ENCODE measurements at regions not wholly inside any gene's neighbourhood (a gene's known extent, or its start where the extent isn't known, plus 50 kb on each side); places are given as distances from the start of the nearest gene placed in this dataset.
A peak's percentile ranks its signal among the peaks of the same experiment; 100 is the strongest.

DNA sequence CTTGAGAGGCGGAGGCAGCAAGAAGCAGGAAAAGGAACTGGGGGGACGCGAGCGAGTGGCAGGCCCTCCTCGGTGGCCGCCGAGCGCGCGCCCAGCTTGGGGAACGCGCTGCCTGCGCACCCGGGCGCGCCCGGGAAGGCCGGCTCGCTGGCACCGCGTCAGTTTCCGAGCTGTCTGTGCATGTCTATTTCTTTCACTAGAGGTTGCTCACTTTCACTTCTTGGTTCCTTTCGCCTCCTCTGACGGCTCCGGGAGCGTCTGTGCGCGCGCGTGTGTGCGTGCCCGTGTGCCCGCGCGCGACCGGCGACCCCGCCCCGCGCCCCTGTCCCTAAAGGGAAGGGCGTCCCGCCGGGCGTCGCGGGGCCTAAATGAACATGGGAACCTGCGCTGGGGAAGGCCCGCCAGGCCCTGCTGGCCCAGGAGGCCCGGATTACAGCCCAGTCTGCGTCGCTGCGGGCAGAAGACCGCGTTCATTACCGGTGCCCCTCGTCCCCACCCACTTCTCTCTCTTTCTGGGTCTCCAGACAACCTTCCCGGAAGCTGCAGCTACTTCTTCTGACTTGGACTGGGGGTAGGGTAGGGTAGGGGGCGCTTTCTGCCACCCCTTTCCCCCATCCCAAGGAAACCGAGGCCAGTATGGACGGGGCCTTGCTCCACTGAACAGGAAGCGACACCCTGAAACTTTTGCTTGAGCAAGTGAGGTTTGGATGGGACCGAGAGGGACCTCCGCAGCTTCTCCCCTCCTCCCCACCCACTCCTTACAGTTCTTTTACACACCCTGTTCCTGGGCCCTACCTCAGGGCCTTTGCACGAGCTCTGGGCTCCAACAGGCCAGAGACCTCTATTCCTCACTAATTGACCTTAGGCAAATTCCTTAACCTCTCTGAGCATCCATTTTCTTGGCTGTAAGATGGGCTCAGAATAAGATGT is 205.8 kb upstream of the IER5L start:
- DNase-seq (ENCODE audit: low read depth): peak; percentile 55

DNA sequence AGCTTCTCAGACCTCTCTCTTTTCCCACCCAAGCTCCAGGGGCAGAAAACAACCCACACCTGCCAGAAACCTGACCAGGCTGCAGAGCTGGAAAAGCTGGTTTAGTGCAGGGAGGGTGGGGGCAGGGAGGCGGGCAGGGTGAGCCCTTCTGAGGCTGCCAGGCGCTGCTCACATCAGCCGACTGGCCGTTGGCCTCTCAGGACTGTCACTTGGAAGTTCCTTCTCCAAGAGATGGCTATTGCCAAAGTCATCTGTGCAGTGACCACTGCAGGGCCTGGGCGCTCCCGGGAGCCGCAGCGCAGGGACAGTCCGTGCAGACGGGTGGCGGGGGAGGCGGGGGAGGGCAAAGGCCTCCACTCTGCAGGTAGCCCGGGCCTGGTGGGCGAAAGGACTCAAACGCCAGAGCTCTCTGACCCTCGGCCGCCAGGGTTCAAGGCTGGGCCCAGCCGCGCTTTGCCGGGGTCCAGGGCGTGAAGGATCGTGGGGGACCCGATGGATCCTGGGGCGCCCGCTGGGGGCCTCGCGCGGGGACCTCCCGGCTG is 205.0 kb upstream of the IER5L start:
- DNase-seq (ENCODE audit: low read depth): no peak

DNA sequence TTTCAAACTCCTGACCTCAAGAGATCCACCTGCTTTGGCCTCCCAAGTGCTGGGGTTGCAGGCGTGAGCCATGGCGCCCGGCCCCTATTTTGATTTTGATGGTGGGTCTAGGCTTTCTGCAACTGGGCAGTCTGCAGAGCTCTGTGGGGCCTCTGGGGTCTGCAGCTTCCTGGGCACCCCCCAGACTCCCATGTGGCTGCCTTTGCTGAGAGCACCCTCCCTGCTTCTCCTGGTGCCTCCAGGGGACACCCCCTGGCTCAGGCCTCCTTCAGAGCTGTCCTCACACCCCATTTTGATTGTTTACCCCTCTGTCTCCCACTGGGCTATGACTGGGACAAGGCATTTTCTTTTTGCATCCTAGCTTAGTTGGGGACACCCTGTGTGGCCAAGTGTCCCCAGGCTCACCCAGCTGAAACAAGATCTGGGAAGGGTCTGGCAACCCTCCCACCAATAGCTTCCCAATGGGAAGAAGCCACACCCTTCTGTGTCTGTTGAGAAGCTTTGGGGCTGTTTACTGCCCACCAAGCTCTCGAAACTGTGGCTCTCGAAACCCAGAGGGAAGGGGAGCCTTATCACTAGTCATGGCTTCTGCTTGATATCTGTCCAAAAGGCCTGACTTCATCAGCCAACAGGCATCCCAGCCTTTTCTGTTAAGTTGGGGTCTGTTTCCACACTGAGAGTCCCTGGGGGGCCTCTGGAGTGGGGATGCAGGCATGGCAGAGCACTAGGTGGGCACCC is 204.4 kb upstream of the IER5L start:
- DNase-seq (ENCODE audit: low read depth): no peak

DNA sequence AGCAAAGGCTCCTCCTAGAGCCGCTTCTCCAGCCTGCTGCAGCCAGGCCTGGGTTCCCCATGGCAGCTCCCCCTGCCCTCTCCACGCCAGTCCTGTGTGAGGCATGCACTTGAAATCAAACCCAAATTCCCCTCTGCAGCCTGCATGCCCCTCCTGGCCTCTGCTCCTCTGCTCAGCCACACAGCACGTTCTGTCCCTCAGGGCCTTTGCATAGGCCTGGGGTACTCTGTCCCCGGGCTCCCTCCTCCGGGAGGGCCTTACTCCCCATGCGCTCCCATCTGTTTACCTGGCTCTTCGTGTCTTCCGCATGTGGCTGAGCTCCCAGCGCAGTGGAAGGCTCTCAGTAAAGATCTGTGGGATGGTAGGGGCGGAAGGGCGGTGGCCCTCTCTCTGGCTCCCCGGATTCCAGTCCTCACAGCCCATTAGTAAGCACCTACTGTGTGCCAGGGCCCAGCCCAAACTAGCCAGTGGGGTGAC is 203.5 kb upstream of the IER5L start:
- DNase-seq (ENCODE audit: low read depth): no peak

DNA sequence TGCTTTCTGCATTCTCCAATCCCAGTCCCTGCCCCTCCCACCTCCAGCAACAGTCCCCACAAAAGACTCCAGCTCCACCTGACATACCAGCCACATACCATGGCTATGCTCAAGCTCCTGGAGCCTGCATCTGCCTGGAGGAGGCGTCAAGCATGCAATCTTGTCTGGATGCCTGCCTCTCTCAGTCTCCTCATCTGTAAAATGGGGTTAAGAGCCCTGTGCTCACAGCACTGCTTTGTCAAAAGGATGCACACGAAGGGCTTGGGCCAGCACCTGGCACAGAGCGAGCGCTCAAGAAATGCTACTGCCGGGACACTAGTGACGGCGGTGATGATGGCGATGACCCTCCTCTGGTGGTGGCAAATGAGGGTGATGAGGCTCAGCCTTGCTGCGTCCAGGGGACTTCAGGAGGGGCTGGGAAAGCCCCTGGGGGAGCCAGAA is 202.9 kb upstream of the IER5L start:
- DNase-seq (ENCODE audit: low read depth): no peak

DNA sequence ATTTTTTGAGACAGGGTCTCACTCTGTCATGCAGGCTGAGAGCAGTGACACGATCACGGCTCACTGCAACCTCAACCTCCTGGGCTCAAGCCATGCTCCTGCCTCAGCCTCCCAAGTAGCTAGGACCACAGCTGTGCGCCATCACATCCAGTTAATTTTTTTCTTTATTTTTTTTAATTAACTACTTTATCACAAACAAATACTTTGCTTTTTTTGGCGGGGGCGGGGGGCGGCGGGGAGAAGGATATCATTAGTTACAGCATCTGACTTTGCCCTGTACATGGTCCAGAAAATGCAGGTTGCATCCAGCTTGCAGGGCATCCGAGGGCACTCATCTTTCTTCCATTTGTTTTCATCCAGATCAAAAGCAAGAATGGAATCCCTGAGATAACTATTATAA is 201.8 kb upstream of the IER5L start:
- DNase-seq (ENCODE audit: low read depth): no peak

DNA sequence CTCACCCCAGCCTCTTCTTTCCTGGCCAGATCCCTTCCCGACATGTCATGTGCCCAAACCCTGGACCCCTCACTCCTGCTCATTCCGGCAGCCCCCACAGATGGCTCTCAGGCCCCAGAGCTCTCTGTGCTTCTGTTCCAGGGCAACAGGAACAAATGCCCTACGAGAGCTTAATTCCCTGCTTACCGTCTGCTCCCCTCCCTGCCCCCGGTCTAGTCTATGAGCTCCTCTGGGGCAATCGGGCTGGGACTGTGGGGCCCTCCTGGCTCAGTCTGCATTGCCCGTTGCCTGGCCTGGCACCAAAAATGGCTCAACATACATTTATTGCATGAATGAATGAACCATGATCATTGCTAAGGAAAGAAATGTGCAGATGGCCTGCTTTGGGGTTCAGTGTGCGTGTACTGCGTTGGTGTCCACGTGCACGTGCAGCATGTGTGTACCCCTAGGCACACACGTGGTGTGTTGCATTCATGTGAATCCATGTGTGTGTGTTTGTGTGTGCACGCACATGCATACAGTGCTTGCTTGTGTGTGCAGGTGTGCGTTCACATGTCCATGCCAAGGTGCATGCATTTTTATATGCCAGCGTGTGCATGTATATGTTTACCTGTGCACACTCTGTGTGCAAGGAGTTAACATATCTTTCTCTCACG is 201.2 kb upstream of the IER5L start:
- DNase-seq (ENCODE audit: low read depth): no peak

DNA sequence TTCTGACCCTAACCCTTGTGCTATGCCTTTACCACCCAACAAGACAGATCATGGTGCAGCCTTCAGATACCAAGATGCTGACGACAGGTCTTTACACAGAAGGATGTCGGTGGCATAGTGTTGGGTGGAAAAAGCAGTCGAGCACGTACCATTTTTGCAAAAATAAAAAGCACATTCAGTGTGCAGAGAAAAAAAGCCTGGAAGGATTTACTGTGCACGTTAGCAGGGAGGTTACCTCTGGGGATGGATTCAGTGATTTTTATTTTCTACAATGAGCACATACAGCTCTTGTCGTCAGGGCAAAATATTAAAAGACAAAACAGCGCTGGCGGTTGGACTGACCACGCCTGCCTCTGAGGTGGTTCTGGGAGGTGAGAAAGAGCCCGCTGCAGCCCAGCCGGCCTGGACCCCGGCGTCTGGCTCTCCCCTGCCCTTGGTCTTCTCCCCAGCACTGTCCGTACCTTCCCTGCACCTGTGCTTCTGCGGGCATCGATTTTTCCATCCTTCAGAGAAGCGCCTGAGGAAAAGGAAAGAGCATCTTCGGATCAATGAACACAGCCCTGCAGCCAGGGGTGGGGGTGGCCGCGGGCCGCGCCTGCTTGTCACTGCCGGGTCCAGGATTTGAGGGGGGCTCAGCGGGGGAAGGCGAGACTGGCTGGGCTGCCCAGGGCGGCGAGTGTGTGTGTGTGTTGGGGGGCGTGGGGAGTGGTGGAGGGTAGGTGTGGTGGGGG is 200.0 kb upstream of the IER5L start:
- no peak for DNase-seq (ENCODE audit: low read depth)

DNA sequence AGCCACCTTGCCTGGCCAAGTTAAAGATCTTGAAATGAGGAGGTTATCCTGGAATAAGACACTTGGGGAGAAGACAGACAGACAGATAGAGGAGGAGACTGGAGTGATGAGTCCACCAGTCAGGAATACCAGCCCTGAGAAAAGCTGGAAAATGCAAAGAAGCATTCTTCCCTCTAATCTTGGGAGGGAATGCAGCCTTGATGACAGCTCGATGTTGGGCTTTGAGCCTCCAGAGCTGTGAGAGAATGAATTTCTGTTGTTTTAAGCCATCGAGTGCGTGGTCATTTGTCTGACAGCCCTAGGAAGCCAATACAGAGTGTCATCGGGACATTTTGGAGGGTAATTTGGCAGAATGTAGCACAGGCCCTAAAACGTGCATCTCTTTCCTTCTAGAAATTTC is 199.1 kb upstream of the IER5L start:
- no peak for DNase-seq (ENCODE audit: low read depth)

DNA sequence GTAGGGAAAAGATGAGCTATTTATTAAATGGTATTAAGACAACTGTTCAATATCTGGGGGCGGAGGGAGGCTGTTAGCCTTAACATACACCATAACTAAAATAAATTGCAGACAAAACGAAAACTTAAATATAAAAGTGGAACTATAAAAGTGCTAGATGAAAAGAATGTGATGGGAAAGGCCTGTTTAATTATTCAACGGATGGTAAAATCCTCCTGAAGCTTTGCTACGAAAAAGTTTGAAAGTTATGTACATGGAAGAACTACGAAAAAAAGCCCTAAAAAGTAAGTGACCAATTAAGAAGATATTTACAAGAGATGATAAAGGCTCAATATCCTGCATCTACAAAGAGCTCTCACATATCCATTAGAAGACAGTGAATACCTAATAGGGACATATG is 197.8 kb upstream of the IER5L start:
- no peak for DNase-seq (ENCODE audit: low read depth)

DNA sequence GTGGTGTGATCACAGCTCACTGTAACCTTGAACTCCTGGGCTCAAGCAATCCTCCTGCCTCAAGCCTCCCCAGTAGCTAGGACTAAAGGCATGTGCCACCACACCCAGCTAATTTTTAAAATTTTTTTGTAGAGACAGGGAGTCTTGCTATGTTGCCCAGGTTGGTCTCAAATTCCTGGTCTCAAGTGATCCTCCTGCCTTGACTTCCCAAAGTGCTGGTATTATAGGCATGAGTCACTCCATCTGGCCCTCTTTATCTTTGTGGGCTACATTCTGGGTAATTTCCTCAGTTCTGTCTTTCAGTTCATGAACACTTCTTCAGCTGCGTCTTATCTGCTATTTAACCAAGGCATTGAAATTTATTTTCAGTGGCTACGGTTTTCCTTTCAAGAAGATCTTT is 196.6 kb upstream of the IER5L start:
- DNase-seq (ENCODE audit: low read depth): no peak

DNA sequence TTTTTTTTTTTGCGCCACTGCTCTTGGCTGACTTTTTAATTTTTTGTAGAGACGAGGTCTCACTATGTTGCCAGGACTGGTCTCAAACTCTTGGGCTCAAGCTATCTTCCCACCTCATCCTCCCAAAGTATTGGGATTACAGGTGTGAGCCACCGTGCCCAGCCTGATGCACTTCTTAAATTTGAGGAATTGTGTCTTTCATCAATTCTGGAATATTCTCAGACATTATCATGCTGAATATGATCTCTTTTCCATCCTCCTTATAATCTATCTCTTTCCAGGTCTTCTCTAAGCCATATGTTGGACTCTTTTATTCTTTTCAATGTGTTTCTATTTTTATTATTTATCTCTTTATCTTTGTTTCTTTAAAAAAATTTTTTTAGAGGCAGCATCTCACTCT is 196.2 kb upstream of the IER5L start:
- DNase-seq (ENCODE audit: low read depth): no peak

DNA sequence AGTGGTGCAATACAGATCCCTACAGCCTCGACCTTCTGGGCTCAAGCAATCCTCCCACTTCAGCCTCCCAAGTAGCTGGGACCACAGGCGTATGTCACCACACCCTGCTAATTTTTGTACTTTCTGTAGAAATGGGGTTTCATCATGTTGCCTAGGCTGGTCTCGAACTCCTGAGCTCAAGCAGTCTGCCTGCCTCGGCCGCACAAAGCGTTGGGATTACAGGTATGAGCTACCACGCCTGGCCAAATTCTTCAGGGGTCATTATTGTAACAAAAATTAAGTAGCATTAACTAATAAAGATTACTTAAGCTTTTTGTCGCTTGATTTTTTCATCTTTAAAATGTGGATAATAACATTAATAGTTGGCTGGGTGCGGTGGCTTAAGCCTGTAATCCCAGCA is 195.3 kb upstream of the IER5L start:
- no peak for DNase-seq (ENCODE audit: low read depth)

DNA sequence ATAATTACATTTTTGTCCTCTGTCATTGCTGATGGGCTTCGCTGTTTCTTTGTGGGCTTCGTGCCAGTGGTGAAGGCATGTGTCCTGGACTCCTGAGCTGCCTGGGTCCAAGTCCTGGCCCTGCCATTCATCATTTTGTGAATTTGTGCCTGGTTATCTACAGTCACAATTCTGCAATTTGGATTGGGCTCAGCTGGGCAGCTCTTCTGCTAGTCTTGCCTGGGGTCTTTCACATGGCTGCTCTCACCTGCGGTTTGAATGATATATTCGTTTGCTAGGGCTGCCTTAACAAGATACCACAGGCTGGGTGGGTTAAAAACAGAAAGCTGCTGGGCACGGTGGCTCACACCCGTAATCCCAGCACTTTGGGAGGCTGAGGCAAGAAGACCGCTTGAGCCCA is 192.7 kb upstream of the IER5L start:
- no peak for DNase-seq (ENCODE audit: low read depth)

DNA sequence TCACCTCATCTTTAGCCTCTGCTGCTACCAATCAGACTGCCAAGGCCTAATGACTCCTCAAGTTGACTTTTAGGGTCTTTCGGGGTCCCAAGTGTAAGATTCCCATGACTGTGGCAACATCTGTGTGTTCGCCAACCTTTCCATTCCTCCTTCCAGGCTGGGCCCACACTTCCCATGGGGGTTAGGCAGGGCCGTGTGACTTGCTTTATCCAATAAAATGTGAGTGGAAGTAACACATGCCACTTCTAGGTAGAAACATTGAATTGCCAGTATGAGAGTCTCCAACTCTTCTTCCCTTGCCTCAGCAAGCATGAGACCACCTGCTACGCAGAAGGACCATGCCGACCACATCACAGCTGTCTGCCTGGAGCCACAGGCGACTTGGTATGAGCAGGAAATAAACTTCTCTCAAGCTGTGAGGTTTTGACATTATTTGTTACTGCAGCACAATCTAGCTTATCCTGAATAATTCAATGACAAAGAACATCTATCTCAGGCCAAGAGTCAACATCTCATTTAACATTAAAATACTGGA is 190.4 kb upstream of the IER5L start:
- no peak for DNase-seq (ENCODE audit: low read depth)

DNA sequence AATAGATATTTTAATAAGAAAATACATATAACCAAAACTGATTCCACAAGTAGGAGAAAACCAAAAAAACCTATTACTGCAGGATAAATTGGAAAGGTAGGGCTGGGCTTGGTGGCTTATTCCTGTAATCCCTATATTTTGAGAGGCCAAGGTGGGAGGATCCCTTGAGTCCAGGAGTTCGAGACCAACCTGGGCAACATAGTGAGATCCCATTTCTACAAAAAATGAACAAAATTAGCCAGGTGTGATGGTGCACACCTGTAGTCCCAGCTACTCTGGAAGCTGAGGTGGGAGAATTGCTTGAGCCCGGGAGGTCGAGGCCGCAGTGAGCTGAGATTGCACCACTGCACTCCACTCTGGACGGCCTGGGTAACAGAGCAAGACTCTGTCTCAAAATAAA is 189.2 kb upstream of the IER5L start:
- no peak for DNase-seq (ENCODE audit: low read depth)

DNA sequence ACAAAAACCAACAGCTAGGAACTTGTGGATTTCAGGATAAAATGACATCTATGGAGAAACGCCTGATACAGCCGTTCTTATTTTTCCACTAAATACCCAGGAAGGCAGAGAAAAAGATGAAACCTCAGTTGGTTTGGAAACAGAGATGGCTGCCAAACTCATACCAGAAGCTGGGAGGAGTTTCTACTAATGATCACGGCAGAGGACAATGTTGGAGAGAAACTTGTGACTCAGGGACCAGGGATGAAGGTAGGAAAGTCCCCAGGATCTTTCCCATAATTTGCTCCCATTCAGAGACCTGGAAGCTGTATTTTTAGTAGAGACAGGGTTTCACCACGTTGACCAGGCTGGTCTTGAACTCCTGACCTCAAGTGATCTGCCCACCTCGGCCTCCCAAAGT is 187.1 kb upstream of the IER5L start:
- DNase-seq (ENCODE audit: low read depth): no peak

DNA sequence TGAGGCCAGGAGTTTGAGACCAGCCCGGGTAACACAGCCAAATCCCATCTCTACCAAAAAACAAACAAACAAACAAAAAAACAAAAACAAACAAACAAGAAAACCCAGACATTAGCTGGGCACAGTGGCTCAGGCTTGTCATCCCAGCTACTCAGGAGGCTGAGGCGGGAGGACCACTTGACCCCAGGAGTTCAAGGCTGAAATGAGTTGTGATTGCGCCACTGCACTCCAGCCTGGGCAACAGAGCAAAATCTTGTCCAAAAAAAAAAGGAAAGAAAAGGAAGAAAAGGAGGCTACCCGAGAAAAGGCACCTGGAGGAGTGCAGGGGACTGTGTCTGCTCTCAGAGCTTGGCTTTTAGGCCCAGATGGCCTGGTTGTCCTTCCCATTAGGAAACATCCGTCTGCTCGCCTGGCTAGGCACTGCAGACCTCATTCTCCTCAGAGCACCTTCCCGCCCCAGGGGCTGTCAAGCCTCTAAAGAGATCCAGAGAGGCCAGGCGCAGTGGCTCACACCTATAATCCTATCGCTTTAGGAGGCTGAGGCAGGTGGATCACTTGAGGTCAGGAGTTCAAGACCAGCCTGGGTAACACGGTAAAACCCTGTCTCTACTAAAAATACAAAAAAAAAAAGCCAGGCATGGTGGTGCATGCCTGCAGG is 185.3 kb upstream of the IER5L start:
- DNase-seq (ENCODE audit: low read depth): no peak

DNA sequence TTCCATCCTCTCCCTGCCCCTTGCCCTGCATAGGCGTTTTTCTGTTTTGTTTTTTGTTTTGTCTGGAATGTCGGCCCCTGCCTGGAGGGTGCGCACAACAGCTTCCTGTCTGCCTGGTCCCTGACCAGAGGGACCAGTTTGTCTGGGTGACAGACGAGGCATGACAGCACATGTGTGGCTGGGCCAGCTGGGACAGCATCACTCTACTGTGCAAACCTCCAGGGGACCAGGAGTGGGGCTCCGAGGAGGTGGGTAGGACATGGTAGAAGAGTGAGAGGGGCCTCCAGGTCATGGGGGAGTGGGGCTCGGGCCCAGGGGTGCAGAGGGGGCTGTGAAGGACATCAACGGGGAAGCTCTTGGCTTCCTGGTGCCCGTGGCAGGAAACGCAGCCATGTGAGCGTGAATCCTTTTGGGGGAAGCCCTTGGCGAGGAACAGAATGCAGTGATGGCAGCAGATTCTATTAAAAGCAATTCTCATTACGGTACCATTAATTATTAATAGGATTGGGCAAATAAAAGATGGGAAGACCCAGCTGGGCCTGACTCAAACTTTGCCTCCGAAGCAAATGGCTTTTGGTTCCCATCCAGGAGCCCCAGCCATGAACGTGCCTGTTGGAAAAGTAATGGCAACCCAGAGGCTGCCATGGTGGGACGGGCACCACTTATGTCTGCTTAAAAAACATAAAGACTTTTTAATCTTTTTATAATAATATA is 184.4 kb upstream of the IER5L start:
- DNase-seq (ENCODE audit: low read depth): no peak

DNA sequence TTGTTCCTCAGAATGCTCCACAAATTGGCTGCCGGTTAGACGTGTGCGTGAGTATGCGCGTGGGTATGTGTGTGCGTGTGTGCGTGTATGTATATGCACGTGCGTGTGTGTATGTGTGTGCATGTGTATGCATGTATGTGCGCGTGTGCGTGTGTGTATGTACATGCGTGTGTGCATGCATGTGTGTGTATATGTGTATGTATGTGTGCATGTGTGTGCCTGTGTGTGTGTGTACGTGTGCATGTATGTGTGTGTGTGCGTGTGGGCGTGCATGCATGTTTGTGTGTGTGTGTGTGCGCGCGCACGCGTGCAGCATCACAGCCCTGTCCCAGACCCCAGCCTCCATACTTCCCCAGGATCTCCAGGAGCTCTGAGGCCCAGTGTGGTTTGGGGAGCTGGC is 183.1 kb upstream of the IER5L start:
- DNase-seq (ENCODE audit: low read depth): no peak

All from activated T-cell treated with anti-CD3 and anti-CD28 coated beads for 48 hours (primary cell).